ENCODE measurements at regions not wholly inside any gene's neighbourhood (a gene's known extent, or its start where the extent isn't known, plus 50 kb on each side); places are given as distances from the start of the nearest gene placed in this dataset.
A peak's percentile ranks its signal among the peaks of the same experiment; 100 is the strongest.

GRCh38 chr20:48196001-48196400 lies 410.7 kb upstream of the SULF2 start:
- no peak for DNase-seq (ENCODE audit: low spot score, unreplicated experiment)
- H3K9me3 Mint-ChIP-seq (ENCODE audit: low read depth): no peaks in the 10 kb centered on the region
- peaks cover 14% of the 10 kb centered on the region for H3K4me1 Mint-ChIP-seq (ENCODE audit: low read depth)
- no peak overlapping the region for H3K27ac Mint-ChIP-seq
- TF ChIP-seq CTCF (IDR thresholded peaks at IDR 0.05; ENCODE audit: unreplicated experiment): no peak
- H3K4me3 Mint-ChIP-seq (ENCODE audit: low read depth): no peak overlapping the region
- no peaks in the 10 kb centered on the region for H3K36me3 Mint-ChIP-seq (ENCODE audit: insufficient read depth)
- peaks cover 6% of the 10 kb centered on the region for H3K27me3 Mint-ChIP-seq

GRCh38 chr20:48195121-48195870 lies 410.0 kb upstream of the SULF2 start:
- no peak for DNase-seq (ENCODE audit: low spot score, unreplicated experiment)
- Mint-ChIP-seq H3K4me1 (ENCODE audit: low read depth) (peaks cover 21% of the 10 kb centered on the region), H3K9me3 (ENCODE audit: low read depth) (no peaks in the 10 kb centered on the region), H3K4me3 (ENCODE audit: low read depth) (no peak overlapping the region), H3K27me3 (peaks cover 6% of the 10 kb centered on the region), H3K27ac (peak overlapping the region; percentile 21), H3K36me3 (ENCODE audit: insufficient read depth) (no peaks in the 10 kb centered on the region)
- no peak for TF ChIP-seq CTCF (IDR thresholded peaks at IDR 0.05; ENCODE audit: unreplicated experiment)

- H3K9me3 Mint-ChIP-seq (ENCODE audit: low read depth): no peaks in the 10 kb centered on the region
- peaks cover 22% of the 10 kb centered on the region for H3K4me1 Mint-ChIP-seq (ENCODE audit: low read depth)
Measured at GRCh38 chr20:48194583-48194982, 409.3 kb upstream of the SULF2 start.

GRCh38 chr20:48193627-48194425 lies 408.5 kb upstream of the SULF2 start:
- peaks cover 22% of the 10 kb centered on the region for H3K4me1 Mint-ChIP-seq (ENCODE audit: low read depth)
- no peak for DNase-seq (ENCODE audit: low spot score, unreplicated experiment)
- H3K27ac Mint-ChIP-seq: no peak overlapping the region
- TF ChIP-seq CTCF (IDR thresholded peaks at IDR 0.05; ENCODE audit: unreplicated experiment): no peak
- H3K36me3 Mint-ChIP-seq (ENCODE audit: insufficient read depth): no peaks in the 10 kb centered on the region
- no peak overlapping the region for H3K4me3 Mint-ChIP-seq (ENCODE audit: low read depth)
- H3K27me3 Mint-ChIP-seq: peaks cover 6% of the 10 kb centered on the region
- H3K9me3 Mint-ChIP-seq (ENCODE audit: low read depth): peaks cover 2% of the 10 kb centered on the region

More at GRCh38 chr20:48194583-48194982, 409.3 kb upstream of the SULF2 start:
- no peak for DNase-seq (ENCODE audit: low spot score, unreplicated experiment)
- Mint-ChIP-seq H3K4me3 (ENCODE audit: low read depth) (no peak overlapping the region), H3K36me3 (ENCODE audit: insufficient read depth) (no peaks in the 10 kb centered on the region), H3K27me3 (peaks cover 6% of the 10 kb centered on the region), H3K27ac (no peak overlapping the region)
- no peak for TF ChIP-seq CTCF (IDR thresholded peaks at IDR 0.05; ENCODE audit: unreplicated experiment)

GRCh38 chr20:48192109-48192508 lies 406.8 kb upstream of the SULF2 start:
- peaks cover 6% of the 10 kb centered on the region for H3K27me3 Mint-ChIP-seq
- no peaks in the 10 kb centered on the region for H3K36me3 Mint-ChIP-seq (ENCODE audit: insufficient read depth)
- DNase-seq (ENCODE audit: low spot score, unreplicated experiment): no peak
- no peak for TF ChIP-seq CTCF (IDR thresholded peaks at IDR 0.05; ENCODE audit: unreplicated experiment)
- no peak overlapping the region for H3K27ac Mint-ChIP-seq
- peaks cover 3% of the 10 kb centered on the region for H3K9me3 Mint-ChIP-seq (ENCODE audit: low read depth)
- no peak overlapping the region for H3K4me3 Mint-ChIP-seq (ENCODE audit: low read depth)
- peaks cover 18% of the 10 kb centered on the region for H3K4me1 Mint-ChIP-seq (ENCODE audit: low read depth)

Data from progenitor cell of endocrine pancreas (in vitro differentiated cells).